Endothelial cell of umbilical vein (primary cell): ENCODE measurements at regions not wholly inside any gene's neighbourhood (a gene's known extent, or its start where the extent isn't known, plus 50 kb on each side); places are given as distances from the start of the nearest gene placed in this dataset.

Source experiments
- EZH2 ChIP-seq: IDR thresholded peaks from 2 replicates; pipeline ENCODE4 v1.6.1; 2012; ENCODE audit warnings: borderline replicate concordance, low read depth, mild to moderate bottlenecking, moderate library complexity, low read length, inconsistent platforms; ENCODE audit not compliant: severe bottlenecking
- FOS ChIP-seq: IDR thresholded peaks from 2 replicates; pipeline ENCODE4 v1.6.1; 2011; ENCODE audit warnings: mild to moderate bottlenecking, low read length, moderate library complexity, borderline replicate concordance; ENCODE audit not compliant: insufficient read depth
- MYC ChIP-seq: IDR thresholded peaks from one replicate; pipeline ENCODE4 v1.6.1; 2011; ENCODE audit warnings: mild to moderate bottlenecking, low read depth, low read length
- POLR2A ChIP-seq: IDR thresholded peaks from 2 replicates; pipeline ENCODE4 v1.6.1; 2012; ENCODE audit warnings: low read depth, mild to moderate bottlenecking, control low read depth, low read length
- TF ChIP-seq, protein P1 (sequence below), 2 donors: IDR thresholded peaks; 1 replicate in 1 of 2; 2 replicates in 1 of 2; pipeline ENCODE4 v1.5.1; 2011; ENCODE audit warnings: low read length in 2 of 2, mild to moderate bottlenecking in 2 of 2, moderate library complexity in 2 of 2, control low read depth in 1 of 2, inconsistent platforms in 1 of 2, low read depth in 1 of 2; ENCODE audit not compliant: insufficient read depth in 1 of 2; ENCODE audit errors: extremely low read depth in 1 of 2

DNA sequence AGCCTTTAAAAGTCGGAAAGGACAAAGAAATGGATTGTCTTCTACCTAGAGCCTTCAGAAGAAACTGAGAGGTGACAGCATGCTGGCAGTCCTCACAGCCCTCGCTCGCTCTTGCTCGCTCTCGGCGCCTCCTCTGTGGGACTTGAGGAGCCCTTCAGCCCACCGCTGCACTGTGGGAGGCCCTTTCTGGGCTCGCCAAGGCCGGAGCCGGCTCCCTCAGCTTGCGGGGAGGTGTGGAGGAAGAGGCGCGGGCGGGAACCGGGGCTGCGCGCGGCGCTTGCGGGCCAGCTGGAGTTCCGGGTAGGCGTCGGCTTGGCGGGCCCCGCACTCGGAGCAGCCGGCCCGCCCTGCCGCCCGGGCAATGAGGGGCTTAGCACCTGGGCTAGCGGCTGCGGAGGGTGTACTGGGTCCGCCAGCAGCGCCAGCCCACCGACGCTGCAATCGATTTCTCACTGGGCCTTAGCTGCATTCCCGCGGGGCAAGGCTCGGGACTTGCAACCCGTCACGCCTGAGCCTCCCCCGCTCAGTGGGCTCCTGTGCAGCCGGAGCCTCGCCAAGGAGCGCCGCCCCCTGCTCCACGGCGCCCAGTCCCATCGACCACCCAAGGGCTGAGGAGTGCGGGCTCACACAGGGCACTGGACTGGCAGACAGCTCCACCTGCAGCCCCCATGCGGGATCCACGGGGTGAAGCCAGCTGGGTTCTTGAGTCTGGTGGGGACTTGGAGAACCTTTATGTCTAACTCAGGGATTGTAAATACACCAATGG is 953.8 kb upstream of the GBE1 start:
- TF ChIP-seq, protein P1, sequence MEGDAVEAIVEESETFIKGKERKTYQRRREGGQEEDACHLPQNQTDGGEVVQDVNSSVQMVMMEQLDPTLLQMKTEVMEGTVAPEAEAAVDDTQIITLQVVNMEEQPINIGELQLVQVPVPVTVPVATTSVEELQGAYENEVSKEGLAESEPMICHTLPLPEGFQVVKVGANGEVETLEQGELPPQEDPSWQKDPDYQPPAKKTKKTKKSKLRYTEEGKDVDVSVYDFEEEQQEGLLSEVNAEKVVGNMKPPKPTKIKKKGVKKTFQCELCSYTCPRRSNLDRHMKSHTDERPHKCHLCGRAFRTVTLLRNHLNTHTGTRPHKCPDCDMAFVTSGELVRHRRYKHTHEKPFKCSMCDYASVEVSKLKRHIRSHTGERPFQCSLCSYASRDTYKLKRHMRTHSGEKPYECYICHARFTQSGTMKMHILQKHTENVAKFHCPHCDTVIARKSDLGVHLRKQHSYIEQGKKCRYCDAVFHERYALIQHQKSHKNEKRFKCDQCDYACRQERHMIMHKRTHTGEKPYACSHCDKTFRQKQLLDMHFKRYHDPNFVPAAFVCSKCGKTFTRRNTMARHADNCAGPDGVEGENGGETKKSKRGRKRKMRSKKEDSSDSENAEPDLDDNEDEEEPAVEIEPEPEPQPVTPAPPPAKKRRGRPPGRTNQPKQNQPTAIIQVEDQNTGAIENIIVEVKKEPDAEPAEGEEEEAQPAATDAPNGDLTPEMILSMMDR (IDR thresholded peaks at IDR 0.05; ENCODE audit: extremely low read depth in 1 of 2, insufficient read depth in 1 of 2, low read depth in 1 of 2, low read length in 2 of 2): no peak
- TF ChIP-seq EZH2 (no peak), MYC (no peak), POLR2A (no peak), FOS (no peak)
